Glutamatergic neuron (in vitro differentiated cells): ENCODE measurements at regions not wholly inside any gene's neighbourhood (a gene's known extent, or its start where the extent isn't known, plus 50 kb on each side); places are given as distances from the start of the nearest gene placed in this dataset.

Experiments used
- DNase-seq: peaks from one replicate; pipeline ENCODE4 v3.0.0; 2022
- H3K27ac Mint-ChIP-seq: one replicate; pipeline ENCODE4 v1.8.0; 2020; ENCODE audit warnings: mild to moderate bottlenecking, mixed read lengths, inconsistent platforms; ENCODE audit not compliant: unreplicated experiment
- H3K27me3 Mint-ChIP-seq: one replicate; pipeline ENCODE4 v1.8.0; 2020; ENCODE audit warnings: mild to moderate bottlenecking, moderate library complexity, mixed read lengths, inconsistent platforms; ENCODE audit not compliant: unreplicated experiment
- H3K36me3 Mint-ChIP-seq: one replicate; pipeline ENCODE4 v1.8.0; 2020; ENCODE audit warnings: mild to moderate bottlenecking, mixed read lengths, inconsistent platforms; ENCODE audit not compliant: unreplicated experiment
- H3K4me1 Mint-ChIP-seq: one replicate; pipeline ENCODE4 v1.8.0; 2020; ENCODE audit warnings: mild to moderate bottlenecking, low read depth, mixed read lengths, inconsistent platforms; ENCODE audit not compliant: unreplicated experiment
- H3K4me3 Mint-ChIP-seq: one replicate; pipeline ENCODE4 v1.8.0; 2020; ENCODE audit warnings: mild to moderate bottlenecking, mixed read lengths, inconsistent platforms; ENCODE audit not compliant: unreplicated experiment
- H3K9me3 Mint-ChIP-seq: one replicate; pipeline ENCODE4 v1.8.0; 2020; ENCODE audit warnings: mild to moderate bottlenecking, moderate library complexity, mixed read lengths, inconsistent platforms; ENCODE audit not compliant: unreplicated experiment
- CTCF ChIP-seq: fragments of 200-600 bp; sonication (generic); IDR thresholded peaks from one replicate; pipeline ENCODE4 v1.5.0; 2021; ENCODE audit not compliant: partially characterized antibody, unreplicated experiment

- no peaks in the 10 kb centered on the region for H3K4me1 Mint-ChIP-seq
- no peaks in the 10 kb centered on the region for H3K27me3 Mint-ChIP-seq
- no peak for DNase-seq
- no peaks in the 10 kb centered on the region for H3K9me3 Mint-ChIP-seq
- no peak for TF ChIP-seq CTCF
- no peaks in the 10 kb centered on the region for H3K36me3 Mint-ChIP-seq
- no peak overlapping the region for H3K4me3 Mint-ChIP-seq
- no peak overlapping the region for H3K27ac Mint-ChIP-seq
Observed at GRCh38 chr16:76612497-76612896, 335.3 kb downstream of the CNTNAP4 start.

DNA sequence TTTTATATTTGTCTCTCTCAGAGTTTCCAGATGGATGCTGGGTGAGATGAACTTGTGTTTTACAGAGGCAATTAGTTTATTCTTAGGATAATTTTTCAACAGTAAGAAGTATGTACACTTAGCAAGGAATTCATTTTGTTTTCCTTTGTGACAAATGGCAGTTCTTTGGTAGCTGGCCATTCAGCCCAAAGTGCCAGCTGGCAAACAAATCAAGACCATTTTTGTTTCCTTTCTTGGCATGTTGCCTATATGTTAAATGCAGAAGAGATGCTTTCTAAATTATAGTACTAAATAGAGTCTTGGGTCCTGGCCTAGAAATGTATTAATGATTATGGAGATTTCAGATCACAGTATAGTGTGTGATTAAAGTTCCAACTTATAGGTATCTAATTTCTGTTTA, 337.1 kb downstream of the CNTNAP4 start:
- no peaks in the 10 kb centered on the region for H3K36me3 Mint-ChIP-seq
- no peak overlapping the region for H3K4me3 Mint-ChIP-seq
- no peak overlapping the region for H3K27ac Mint-ChIP-seq
- H3K27me3 Mint-ChIP-seq: no peaks in the 10 kb centered on the region
- no peak for DNase-seq
- no peaks in the 10 kb centered on the region for H3K4me1 Mint-ChIP-seq
- TF ChIP-seq CTCF: no peak
- H3K9me3 Mint-ChIP-seq: no peaks in the 10 kb centered on the region

GRCh38 chr16:76622876-76623275, 345.7 kb downstream of the CNTNAP4 start:
- no peak for DNase-seq
- no peak overlapping the region for H3K27ac Mint-ChIP-seq
- TF ChIP-seq CTCF: no peak
- H3K36me3 Mint-ChIP-seq: no peaks in the 10 kb centered on the region
- no peaks in the 10 kb centered on the region for H3K27me3 Mint-ChIP-seq
- H3K4me1 Mint-ChIP-seq: peaks cover 2% of the 10 kb centered on the region
- no peaks in the 10 kb centered on the region for H3K9me3 Mint-ChIP-seq
- H3K4me3 Mint-ChIP-seq: no peak overlapping the region

GRCh38 chr16:76634847-76635697, 357.9 kb downstream of the CNTNAP4 start:
- Mint-ChIP-seq H3K27ac (no peak overlapping the region), H3K27me3 (no peaks in the 10 kb centered on the region), H3K36me3 (peaks cover 6% of the 10 kb centered on the region), H3K4me1 (no peaks in the 10 kb centered on the region), H3K9me3 (peaks cover 4% of the 10 kb centered on the region), H3K4me3 (no peak overlapping the region)
- no peak for TF ChIP-seq CTCF
- DNase-seq: no peak

- DNase-seq: peak; percentile 32
- no peaks in the 10 kb centered on the region for H3K9me3 Mint-ChIP-seq
- H3K4me1 Mint-ChIP-seq: no peaks in the 10 kb centered on the region
- TF ChIP-seq CTCF: no peak
- no peak overlapping the region for H3K4me3 Mint-ChIP-seq
- H3K27me3 Mint-ChIP-seq: no peaks in the 10 kb centered on the region
- no peaks in the 10 kb centered on the region for H3K36me3 Mint-ChIP-seq
- no peak overlapping the region for H3K27ac Mint-ChIP-seq
Observed at GRCh38 chr16:76639685-76640289, 362.6 kb downstream of the CNTNAP4 start.
